ENCODE measurements at regions not wholly inside any gene's neighbourhood (a gene's known extent, or its start where the extent isn't known, plus 50 kb on each side); places are given as distances from the start of the nearest gene placed in this dataset.

- H3K27me3 ChIP-seq = no peaks in the 10 kb centered on the region
- no peak overlapping the region for H3K9ac ChIP-seq (ENCODE audit: low read depth in 2 of 2, low read length in 2 of 2)
- no peak overlapping the region for H3K27ac ChIP-seq
- intact Hi-C loops (cut with DNase I) = no loop called here
- H3K4me1 ChIP-seq = no peaks in the 10 kb centered on the region
- no peak for DNase-seq
- TF ChIP-seq CTCF (IDR thresholded peaks at IDR 0.05) = no peak
- H3K36me3 ChIP-seq = no peaks in the 10 kb centered on the region
- H3K4me3 ChIP-seq = no peak overlapping the region
- no peaks in the 10 kb centered on the region for H3K9me3 ChIP-seq
Measured at GRCh38 chr6:2551705-2552104, 199.0 kb downstream of the MYLK4 start.

GRCh38 chr6:2550247-2550646 is 200.5 kb downstream of the MYLK4 start:
- H3K27me3 ChIP-seq = no peaks in the 10 kb centered on the region
- intact Hi-C loops (cut with DNase I) = no loop called here

GRCh38 chr6:2549834-2550233 is 200.9 kb downstream of the MYLK4 start:
- Histone ChIP-seq H3K4me3 (no peak overlapping the region), H3K27me3 (no peaks in the 10 kb centered on the region), H3K9ac (ENCODE audit: low read depth in 2 of 2, low read length in 2 of 2) (no peak overlapping the region), H3K9me3 (no peaks in the 10 kb centered on the region), H3K36me3 (no peaks in the 10 kb centered on the region), H3K4me1 (no peaks in the 10 kb centered on the region), H3K27ac (no peak overlapping the region)
- no peak for DNase-seq
- no peak for TF ChIP-seq CTCF (IDR thresholded peaks at IDR 0.05)
- intact Hi-C loops (cut with DNase I) = no loop called here

More at GRCh38 chr6:2550247-2550646, 200.5 kb downstream of the MYLK4 start:
- no peak for TF ChIP-seq CTCF (IDR thresholded peaks at IDR 0.05)
- Histone ChIP-seq H3K9ac (ENCODE audit: low read depth in 2 of 2, low read length in 2 of 2) (no peak overlapping the region), H3K9me3 (no peaks in the 10 kb centered on the region), H3K36me3 (no peaks in the 10 kb centered on the region), H3K4me3 (no peak overlapping the region), H3K4me1 (no peaks in the 10 kb centered on the region), H3K27ac (no peak overlapping the region)
- DNase-seq = no peak

- no peaks in the 10 kb centered on the region for H3K36me3 ChIP-seq
- no peak for TF ChIP-seq CTCF (IDR thresholded peaks at IDR 0.05)
- H3K9ac ChIP-seq (ENCODE audit: low read depth in 2 of 2, low read length in 2 of 2) = no peak overlapping the region
- no peak for DNase-seq
- H3K27me3 ChIP-seq = no peaks in the 10 kb centered on the region
- no peak overlapping the region for H3K4me3 ChIP-seq
- H3K27ac ChIP-seq = no peak overlapping the region
- intact Hi-C loops (cut with DNase I) = no loop called here
- no peaks in the 10 kb centered on the region for H3K9me3 ChIP-seq
- H3K4me1 ChIP-seq = peaks cover 9% of the 10 kb centered on the region
Measured at GRCh38 chr6:2547355-2547754, 203.4 kb downstream of the MYLK4 start.

- intact Hi-C loops (cut with DNase I) = no loop called here
- no peak for TF ChIP-seq CTCF (IDR thresholded peaks at IDR 0.05)
- no peak for DNase-seq
Measured at GRCh38 chr6:2546901-2547300, 203.8 kb downstream of the MYLK4 start.

More at GRCh38 chr6:2546901-2547300, 203.8 kb downstream of the MYLK4 start:
- H3K9me3 ChIP-seq = no peaks in the 10 kb centered on the region
- H3K9ac ChIP-seq (ENCODE audit: low read depth in 2 of 2, low read length in 2 of 2) = no peak overlapping the region
- H3K27ac ChIP-seq = no peak overlapping the region
- peaks cover 10% of the 10 kb centered on the region for H3K4me1 ChIP-seq
- no peaks in the 10 kb centered on the region for H3K27me3 ChIP-seq
- H3K36me3 ChIP-seq = no peaks in the 10 kb centered on the region
- H3K4me3 ChIP-seq = no peak overlapping the region
